GM12878 (cell line): ENCODE measurements at regions not wholly inside any gene's neighbourhood (a gene's known extent, or its start where the extent isn't known, plus 50 kb on each side); places are given as distances from the start of the nearest gene placed in this dataset.

Source experiments
- ATAC-seq: fragments of 200-7000 bp; cut with Tn5 transposase; 3 replicates; pipeline ENCODE4 v1.9.1; 2020; ENCODE audit warnings: mild to moderate bottlenecking, moderate library complexity
- BruUV-seq: library from RNA; stranded (reverse); fragments of 400-500 nt; replicated peaks from 2 replicates; lab custom pipeline; 2021; lab: Mats Ljungman, UMichigan
- CTCF ChIA-PET: fragments of 300-600 bp; sonication (Branson Sonifier 250); formaldehyde crosslinking; extraction: SDS; loops from one replicate; lab custom pipeline; 2021; ENCODE audit warnings: inconsistent platforms; lab: Yijun Ruan, JAX
- POLR2A ChIA-PET: fragments of 350-600 bp; formaldehyde crosslinking; extraction: SDS; loops from one replicate; lab custom pipeline; 2021; ENCODE audit warnings: inconsistent platforms; lab: Charles Lee
- RAD21 ChIA-PET: fragments of 300-600 bp; sonication (Branson Sonifier 250); formaldehyde crosslinking; loops from one replicate; lab custom pipeline; 2023; ENCODE audit warnings: antibody characterized with exemption; ENCODE audit not compliant: unreplicated experiment; lab: Charles Lee
- SMC1A ChIA-PET: fragments of 300-600 bp; sonication (Branson Sonifier 250); formaldehyde crosslinking; loops from one replicate; lab custom pipeline; 2023; ENCODE audit not compliant: unreplicated experiment, uncharacterized antibody; lab: Charles Lee
- DNase-seq: peaks from one replicate; pipeline ENCODE4 v3.0.0-alpha.2; 2011; ENCODE audit warnings: low read depth, low spot score
- FAIRE-seq: peaks from 3 replicates; lab custom pipeline; 2011; peaks lifted over from hg19 to GRCh38; lab: Jason Lieb, UNC
- H2AFZ ChIP-seq: 2 replicates; pipeline ENCODE4 v1.6.0; 2011; ENCODE audit warnings: low read depth, low read length, control low read depth; ENCODE audit not compliant: control insufficient read depth
- H3K27ac ChIP-seq: 2 replicates; pipeline ENCODE4 v1.5.1; 2011; ENCODE audit warnings: control low read depth; ENCODE audit not compliant: control insufficient read depth, insufficient read depth
- H3K27me3 ChIP-seq, 2 experiments: replicated peaks in 1 of 2; 2 replicates each; pipeline versions ENCODE4 v1.6.0 to v1.6.1; 2011; ENCODE audit warnings: low read length in 1 of 2; ENCODE audit not compliant: control insufficient read depth in 2 of 2, insufficient read depth in 2 of 2
- H3K36me3 ChIP-seq, 2 experiments: 2 replicates each; pipeline ENCODE4 v1.5.1; 2011; ENCODE audit warnings: low read length in 1 of 2; ENCODE audit not compliant: control insufficient read depth in 2 of 2, insufficient read depth in 2 of 2
- H3K4me1 ChIP-seq: 2 replicates; pipeline ENCODE4 v1.6.1; 2011; ENCODE audit warnings: mild to moderate bottlenecking, low read length, moderate library complexity, mixed read lengths; ENCODE audit not compliant: control insufficient read depth, insufficient read depth
- H3K4me2 ChIP-seq: 2 replicates; pipeline ENCODE4 v1.6.0; 2011; ENCODE audit warnings: control low read depth; ENCODE audit not compliant: control insufficient read depth, insufficient read depth
- H3K4me3 ChIP-seq: fragments of 200-600 bp; sonication (generic); 2 replicates; pipeline ENCODE4 v1.5.1; 2016
- H3K79me2 ChIP-seq: 2 replicates; pipeline ENCODE4 v1.6.0; 2011; ENCODE audit warnings: low read length; ENCODE audit not compliant: control insufficient read depth, insufficient read depth
- H3K9ac ChIP-seq: 2 replicates; pipeline ENCODE4 v1.8.0; 2011; ENCODE audit warnings: low read length, control low read depth, mixed read lengths; ENCODE audit not compliant: control insufficient read depth, insufficient read depth
- H3K9me3 ChIP-seq: replicated peaks from 3 replicates; pipeline ENCODE4 v1.5.1; 2011; ENCODE audit warnings: mild to moderate bottlenecking, low read length; ENCODE audit not compliant: control insufficient read depth, insufficient read depth
- H4K20me1 ChIP-seq: 2 replicates; pipeline ENCODE4 v1.6.0; 2011; ENCODE audit not compliant: control insufficient read depth, insufficient read depth
- CTCF ChIP-seq, 3 experiments: IDR thresholded peaks in 2 of 3; conservative IDR thresholded peaks in 1 of 3; 2 replicates each; pipeline ENCODE4 v1.5.1; 2011; ENCODE audit warnings: low read depth in 3 of 3, low read length in 3 of 3, mild to moderate bottlenecking in 3 of 3, control low read depth in 2 of 3, moderate library complexity in 2 of 3, inconsistent platforms in 1 of 3, mixed read lengths in 1 of 3; ENCODE audit not compliant: control insufficient read depth in 2 of 3, insufficient read depth in 1 of 3; ENCODE audit errors: extremely low read depth in 1 of 3
- EGR1 ChIP-seq, 2 experiments: IDR thresholded peaks; 1 replicate in 1 of 2; 2 replicates in 1 of 2; pipeline ENCODE4 v1.6.1; 2011 to 2012; ENCODE audit warnings: low read depth in 2 of 2, low read length in 2 of 2, borderline replicate concordance in 1 of 2, mild to moderate bottlenecking in 1 of 2, moderate library complexity in 1 of 2
- ETV6 ChIP-seq, 2 experiments: fragments of 450-650 bp in 1 of 2; IDR thresholded peaks in 1 of 2; conservative IDR thresholded peaks in 1 of 2; 2 replicates each; pipeline ENCODE4 v1.6.1; 2014; ENCODE audit warnings: antibody characterized with exemption in 1 of 2, borderline replicate concordance in 1 of 2, low read depth in 1 of 2, mild to moderate bottlenecking in 1 of 2, moderate library complexity in 1 of 2
- EZH2 ChIP-seq: IDR thresholded peaks from 2 replicates; pipeline ENCODE4 v1.6.1; 2012; ENCODE audit warnings: low read depth, mild to moderate bottlenecking, control low read depth, inconsistent platforms, low read length, borderline replicate concordance; ENCODE audit not compliant: control insufficient read depth
- IKZF1 ChIP-seq: fragments of 450-650 bp; conservative IDR thresholded peaks from 2 replicates; pipeline ENCODE4 v1.6.1; 2017; ENCODE audit warnings: antibody characterized with exemption, mild to moderate bottlenecking
- PML ChIP-seq: IDR thresholded peaks from 2 replicates; pipeline ENCODE4 v1.6.1; 2012; ENCODE audit warnings: low read length, inconsistent platforms
- RELB ChIP-seq: fragments of 450-650 bp; IDR thresholded peaks from 2 replicates; pipeline ENCODE4 v1.6.1; 2017; ENCODE audit warnings: low read depth, mild to moderate bottlenecking, moderate library complexity
- SRF ChIP-seq, 2 experiments: IDR thresholded peaks; 2 replicates each; pipeline ENCODE4 v1.6.1; 2011; ENCODE audit warnings: low read depth in 2 of 2, low read length in 2 of 2, mild to moderate bottlenecking in 1 of 2, moderate library complexity in 1 of 2
- ZNF274 ChIP-seq: IDR thresholded peaks from one replicate; pipeline ENCODE4 v1.8.0; 2011; ENCODE audit not compliant: insufficient read length, insufficient read depth
- WGBS: methylation state at CpG from one replicate; pipeline ENCODE4 v1.1.6; 2016; ENCODE audit warnings: low lambda C conversion rate; ENCODE audit not compliant: insufficient replicate concordance, insufficient coverage; ENCODE audit errors: missing lambda C conversion rate; 5-methylcytosine and 5-hydroxymethylcytosine counted together
- in situ Hi-C: fragments of 300-500 bp; cut with MboI; formaldehyde crosslinking; loops from 9 replicates; pipeline ENCODE4 v1.14.3; 2018; ENCODE audit warnings: mixed read lengths
- intact Hi-C: fragments of 100-400 bp; cut with micrococcal nuclease; formaldehyde crosslinking; loops from one replicate; pipeline ENCODE4 v1.14.2; 2022; ENCODE audit not compliant: unreplicated experiment

- no peaks in the 10 kb centered on the region for H3K36me3 ChIP-seq
- ChIA-PET POLR2A (no interaction called here), SMC1A (no interaction called here)
- DNase-seq: no peak
- no peak overlapping the region for H3K4me2 ChIP-seq
- no peaks in the 10 kb centered on the region for H4K20me1 ChIP-seq
- WGBS: 19% methylated on average over 4 of the region's 4 CpGs
- intact Hi-C loops: no loop called here
- TF ChIP-seq PML (no peak), RELB (no peak), IKZF1 (no peak), EZH2 (no peak)
- TF ChIP-seq, all 136 proteins: peak for 0
- in situ Hi-C loops: no loop called here
- Histone ChIP-seq H3K4me1 (no peaks in the 10 kb centered on the region), H3K9me3 (no peaks in the 10 kb centered on the region), H2AFZ (no peak overlapping the region), H3K9ac (no peak overlapping the region), H3K27ac (no peak overlapping the region), H3K4me3 (no peak overlapping the region), H3K79me2 (no peaks in the 10 kb centered on the region), H3K27me3 (no peaks in the 10 kb centered on the region)
- FAIRE-seq: no peak
- no TSS peak for BruUV-seq
- ChIA-PET CTCF (interaction anchor here (1.0 to 2.8 kb wide), 2 partner anchors 8 to 10 kb away, joined by 3 to 11 read pairs; no protein-coding TSS in a partner anchor), RAD21 (no interaction called here)
- ATAC-seq: no peak
Measured at GRCh38 chr3:117987256-117987655, 1047.4 kb downstream of the IGSF11 start.

GRCh38 chr3:117989982-117990381, 1044.7 kb downstream of the IGSF11 start:
- Histone ChIP-seq H3K36me3 (no peaks in the 10 kb centered on the region), H3K27ac (no peak overlapping the region), H3K27me3 (no peaks in the 10 kb centered on the region), H3K79me2 (no peaks in the 10 kb centered on the region), H3K9me3 (no peaks in the 10 kb centered on the region), H4K20me1 (no peaks in the 10 kb centered on the region), H3K4me3 (no peak overlapping the region), H3K9ac (no peak overlapping the region), H3K4me2 (no peak overlapping the region), H3K4me1 (no peaks in the 10 kb centered on the region), H2AFZ (no peak overlapping the region)
- ATAC-seq: no peak
- POLR2A ChIA-PET: no interaction called here
- 0% methylated on average over 1 of the region's 1 CpG for WGBS
- FAIRE-seq: no peak
- no TSS peak for BruUV-seq
- no peak for DNase-seq
- SMC1A ChIA-PET: interaction anchor here (1.6 kb wide), 1 partner anchor 15 kb away, joined by 3 read pairs; no protein-coding TSS in a partner anchor
- in situ Hi-C loops (no loop called here), intact Hi-C loops (no loop called here)
- RAD21 ChIA-PET: no interaction called here
- CTCF ChIA-PET: interaction anchor here (2.8 kb wide), 1 partner anchor 8 kb away, joined by 11 read pairs; no protein-coding TSS in a partner anchor
- TF ChIP-seq ETV6 (conservative IDR thresholded peaks at IDR 0.05 in 1 of 2, IDR thresholded peaks at IDR 0.05 in 1 of 2; ENCODE audit: borderline replicate concordance in 1 of 2, low read depth in 1 of 2): no peak
- no peak for TF ChIP-seq SRF (IDR thresholded peaks at IDR 0.05; ENCODE audit: low read depth in 2 of 2, low read length in 2 of 2)
- no peak for TF ChIP-seq ZNF274
- no peak for TF ChIP-seq CTCF (IDR thresholded peaks at IDR 0.05 in 2 of 3, conservative IDR thresholded peaks at IDR 0.05 in 1 of 3; ENCODE audit: control insufficient read depth in 2 of 3, extremely low read depth in 1 of 3, insufficient read depth in 1 of 3, low read depth in 3 of 3, low read length in 3 of 3)
- no peak for TF ChIP-seq EGR1 (IDR thresholded peaks at IDR 0.05; ENCODE audit: borderline replicate concordance in 1 of 2, low read depth in 2 of 2, low read length in 2 of 2)
